Rectal smooth muscle tissue (tissue), 1 donor: ENCODE measurements at regions not wholly inside any gene's neighbourhood (a gene's known extent, or its start where the extent isn't known, plus 50 kb on each side); places are given as distances from the start of the nearest gene placed in this dataset.

Experiments
- H3K27ac ChIP-seq: one replicate; pipeline ENCODE4 v1.7.0; 2013; ENCODE audit warnings: low read depth, low read length, inconsistent platforms
- H3K27me3 ChIP-seq: one replicate; pipeline ENCODE4 v1.7.0; 2013; ENCODE audit warnings: low read length; ENCODE audit not compliant: control insufficient read depth, insufficient read depth
- H3K36me3 ChIP-seq: one replicate; pipeline ENCODE4 v1.7.0; 2013; ENCODE audit warnings: low read length; ENCODE audit not compliant: control insufficient read depth, insufficient read depth
- H3K4me1 ChIP-seq: one replicate; pipeline ENCODE4 v1.7.0; 2013; ENCODE audit warnings: low read length; ENCODE audit not compliant: control insufficient read depth, insufficient read depth
- H3K4me3 ChIP-seq: one replicate; pipeline ENCODE4 v1.7.0; 2013; ENCODE audit warnings: low read length
- H3K9ac ChIP-seq: one replicate; pipeline ENCODE4 v1.7.0; 2013; ENCODE audit warnings: low read length

DNA sequence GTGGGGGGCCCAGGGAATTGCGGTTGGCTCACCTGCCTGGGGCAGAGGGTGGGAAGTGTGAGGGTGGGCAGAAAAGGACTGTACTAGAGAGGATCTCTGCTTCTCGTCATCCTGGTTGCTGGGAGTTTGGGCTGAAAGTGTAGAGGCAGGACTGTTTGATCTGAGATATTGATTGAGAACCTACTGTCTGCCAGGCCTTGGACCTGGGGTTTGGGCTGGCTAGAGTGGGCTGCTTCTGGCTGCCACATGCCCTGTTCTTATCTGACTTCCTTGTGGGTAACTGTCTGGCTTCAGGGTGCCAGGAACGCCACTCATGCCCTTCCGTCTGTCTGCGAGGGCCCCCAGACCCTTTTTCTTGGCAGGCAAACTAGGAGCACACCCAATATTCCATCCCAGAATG lies 200.9 kb downstream of the FOXD2 start:
- no peak overlapping the region for H3K27ac ChIP-seq
- no peaks in the 10 kb centered on the region for H3K36me3 ChIP-seq
- H3K27me3 ChIP-seq = no peaks in the 10 kb centered on the region
- no peaks in the 10 kb centered on the region for H3K4me1 ChIP-seq
- H3K4me3 ChIP-seq = no peak overlapping the region
- no peak overlapping the region for H3K9ac ChIP-seq

DNA sequence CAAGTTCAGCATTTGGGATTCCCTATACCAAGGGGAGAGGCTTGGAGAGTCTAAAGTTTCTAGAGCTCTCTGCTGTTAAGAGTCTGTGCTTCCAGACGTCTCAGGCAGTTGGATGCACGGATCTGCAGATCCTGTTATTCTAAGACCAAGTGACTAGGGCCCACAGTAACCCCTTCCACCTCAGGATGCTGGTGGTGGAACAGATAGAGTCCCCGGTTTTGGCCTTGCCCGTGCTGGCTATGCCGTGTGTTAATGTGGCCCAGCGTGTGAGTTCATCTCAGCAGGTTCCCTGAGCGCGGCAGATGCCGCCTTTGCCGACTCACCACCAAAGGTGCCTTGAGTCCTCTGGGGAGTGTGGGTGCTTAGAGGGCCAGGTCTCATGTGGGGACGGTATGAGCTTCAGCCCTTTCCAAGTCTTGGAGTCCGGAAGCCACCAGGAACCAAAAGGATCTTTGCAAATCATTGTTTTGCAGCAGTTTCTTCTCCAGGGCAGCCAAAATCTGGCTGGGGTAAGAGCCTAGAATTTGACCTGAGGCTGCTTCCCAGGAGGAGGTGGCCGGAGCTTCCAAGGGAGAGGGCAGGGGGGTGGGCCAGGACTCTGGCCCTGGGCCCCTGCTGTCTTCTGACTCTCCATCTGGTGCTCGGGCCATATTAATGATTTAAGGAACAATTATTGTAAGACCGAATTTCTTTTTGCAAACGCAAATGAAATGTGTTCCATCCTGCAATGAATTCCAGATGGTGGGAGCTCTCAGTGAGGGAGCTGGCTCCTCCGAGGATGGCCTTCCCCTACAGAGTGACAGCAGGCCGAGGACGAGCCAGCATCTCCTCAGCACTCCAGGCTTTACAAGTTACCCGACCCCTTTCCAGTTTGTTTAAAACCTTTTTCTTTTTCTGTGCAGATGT lies 205.7 kb downstream of the FOXD2 start:
- H3K27ac ChIP-seq = no peak overlapping the region

DNA sequence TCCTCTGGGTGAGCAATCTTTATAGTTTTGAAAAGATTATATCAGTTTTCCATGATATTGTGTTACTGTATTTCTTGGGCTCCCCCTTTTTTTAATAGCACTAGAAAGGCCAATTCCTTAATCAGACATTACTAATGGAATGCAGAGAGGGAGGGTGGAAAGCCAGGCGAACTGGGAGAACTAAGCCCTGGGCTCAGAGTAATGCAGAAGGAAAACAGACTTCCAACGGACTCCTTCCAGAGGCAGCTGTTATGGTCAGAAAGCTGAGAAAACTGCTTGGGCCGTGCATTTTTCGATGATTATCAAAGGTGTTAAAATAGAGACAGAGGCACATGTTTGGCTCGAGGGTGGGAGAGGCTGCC lies 206.3 kb downstream of the FOXD2 start:
- Histone ChIP-seq H3K4me1 (peaks cover 3% of the 10 kb centered on the region), H3K36me3 (no peaks in the 10 kb centered on the region), H3K27me3 (peaks cover 2% of the 10 kb centered on the region), H3K4me3 (no peak overlapping the region), H3K9ac (no peak overlapping the region), H3K27ac (no peak overlapping the region)

More for the DNA sequence above, 205.7 kb downstream of the FOXD2 start:
- no peak overlapping the region for H3K9ac ChIP-seq
- H3K4me3 ChIP-seq = no peak overlapping the region
- H3K27me3 ChIP-seq = peaks cover 2% of the 10 kb centered on the region
- peaks cover 3% of the 10 kb centered on the region for H3K4me1 ChIP-seq
- H3K36me3 ChIP-seq = no peaks in the 10 kb centered on the region

DNA sequence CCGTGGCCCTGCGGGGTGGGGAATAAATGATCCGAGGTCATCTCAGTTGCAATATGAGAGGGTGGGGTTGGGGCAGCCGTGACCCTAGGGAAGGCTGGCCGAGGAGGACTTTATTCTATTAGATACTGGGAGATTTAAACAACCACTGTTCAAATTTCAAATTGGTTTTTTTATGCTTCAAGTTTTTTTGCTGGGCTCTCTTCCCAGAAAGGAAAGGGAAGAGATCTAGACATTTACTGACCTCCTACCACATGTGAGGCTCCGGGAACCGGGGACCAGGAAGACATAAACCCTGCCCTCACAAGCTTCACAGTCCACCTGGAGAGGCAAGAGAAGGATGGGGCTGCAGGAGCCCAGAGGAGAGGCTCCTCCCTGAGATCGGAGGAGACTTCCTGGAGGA lies 207.3 kb downstream of the FOXD2 start:
- Histone ChIP-seq H3K27me3 (peaks cover 2% of the 10 kb centered on the region), H3K36me3 (no peaks in the 10 kb centered on the region), H3K27ac (no peak overlapping the region)

DNA sequence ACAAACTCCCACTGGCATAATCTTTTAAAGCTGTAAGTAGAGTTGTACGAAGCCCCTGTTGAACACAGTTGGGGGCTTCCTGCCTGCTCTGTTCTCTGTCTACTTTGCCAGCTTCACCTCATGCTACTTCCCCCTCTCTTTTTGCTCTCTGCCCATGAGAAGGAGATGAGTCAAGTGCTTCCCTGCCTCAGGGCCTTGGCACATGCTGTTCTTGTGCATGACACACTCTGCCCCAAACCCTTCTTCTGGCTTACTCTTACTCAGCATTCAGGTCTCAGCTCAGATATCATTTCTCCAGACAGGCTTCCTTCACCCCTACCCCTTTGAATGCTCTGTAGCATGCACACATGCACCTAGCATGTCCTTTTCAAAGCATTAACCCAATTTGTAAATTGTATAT lies 208.8 kb downstream of the FOXD2 start:
- Histone ChIP-seq H3K4me3 (no peak overlapping the region), H3K9ac (no peak overlapping the region), H3K36me3 (no peaks in the 10 kb centered on the region), H3K27me3 (peaks cover 2% of the 10 kb centered on the region), H3K4me1 (peaks cover 3% of the 10 kb centered on the region), H3K27ac (no peak overlapping the region)

More for the DNA sequence above, 207.3 kb downstream of the FOXD2 start:
- Histone ChIP-seq H3K4me3 (no peak overlapping the region), H3K4me1 (peaks cover 3% of the 10 kb centered on the region), H3K9ac (no peak overlapping the region)

DNA sequence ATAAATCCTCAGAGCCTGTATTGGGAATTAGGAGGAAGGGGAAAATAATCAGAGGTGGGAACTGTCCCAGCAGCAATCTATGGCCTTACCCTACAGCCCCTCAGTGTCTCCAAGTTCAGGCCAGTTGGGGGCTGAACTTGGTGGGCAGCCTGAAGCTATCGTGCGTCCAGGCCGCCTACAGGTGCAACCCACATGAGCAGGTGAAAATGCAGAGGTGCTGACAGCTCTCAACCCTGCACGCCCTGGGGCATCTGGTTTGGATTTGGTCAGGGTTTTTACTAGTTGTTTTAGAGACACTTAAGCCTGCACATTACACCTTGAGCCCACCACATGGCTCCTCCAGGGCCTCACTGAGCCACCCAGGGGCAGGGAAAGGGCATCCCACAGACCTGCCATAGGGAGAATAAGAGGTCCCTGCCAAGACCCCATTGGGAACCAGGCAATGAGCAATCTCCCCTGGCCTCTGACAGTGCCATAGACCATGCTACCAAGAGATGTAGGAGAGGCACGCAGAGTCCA lies 209.5 kb downstream of the FOXD2 start:
- Histone ChIP-seq H3K9ac (no peak overlapping the region), H3K27ac (no peak overlapping the region), H3K4me1 (peaks cover 3% of the 10 kb centered on the region), H3K27me3 (peaks cover 2% of the 10 kb centered on the region), H3K4me3 (no peak overlapping the region), H3K36me3 (no peaks in the 10 kb centered on the region)

DNA sequence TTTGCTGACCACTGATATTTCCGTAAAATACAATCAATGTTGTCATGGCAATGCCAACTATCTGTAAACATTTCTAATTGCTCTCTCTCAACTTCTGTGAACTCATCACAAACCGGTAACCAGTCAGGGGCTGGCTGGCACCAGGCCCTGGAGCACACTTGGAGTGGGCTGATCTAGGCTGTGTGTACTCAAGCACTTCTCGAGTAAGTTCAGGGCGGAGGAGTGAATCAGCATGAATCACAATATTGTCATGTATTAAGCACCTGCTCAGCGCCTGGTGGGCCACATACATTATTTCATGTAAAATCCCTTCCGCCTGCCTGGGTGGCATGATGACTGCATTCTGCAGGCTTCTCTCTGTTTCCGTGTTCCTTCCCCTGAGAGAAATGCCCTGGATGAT lies 212.4 kb downstream of the FOXD2 start:
- no peaks in the 10 kb centered on the region for H3K36me3 ChIP-seq
- peaks cover 2% of the 10 kb centered on the region for H3K27me3 ChIP-seq
- no peak overlapping the region for H3K27ac ChIP-seq
- no peak overlapping the region for H3K4me3 ChIP-seq
- peaks cover 3% of the 10 kb centered on the region for H3K4me1 ChIP-seq
- H3K9ac ChIP-seq = no peak overlapping the region

DNA sequence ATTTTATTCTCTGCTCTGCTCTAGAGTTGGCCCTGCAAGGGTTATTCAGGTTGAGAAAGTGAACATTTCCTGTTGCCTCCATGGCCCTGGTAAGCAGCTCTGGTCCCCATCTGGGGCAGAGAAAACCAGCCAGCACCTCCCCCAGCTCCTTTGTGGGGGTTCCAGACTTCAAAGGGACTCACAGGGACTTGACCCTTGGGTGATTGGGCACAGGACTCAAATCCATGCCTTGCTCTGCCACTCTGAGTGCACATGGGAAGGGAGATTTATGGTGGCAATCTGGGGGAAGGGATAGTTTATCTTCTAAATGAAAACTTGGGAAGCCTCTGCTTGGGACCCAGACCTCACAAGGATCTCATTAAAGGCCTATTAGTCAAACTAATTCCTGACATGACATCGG lies 212.8 kb downstream of the FOXD2 start:
- Histone ChIP-seq H3K36me3 (no peaks in the 10 kb centered on the region), H3K27ac (no peak overlapping the region), H3K27me3 (peaks cover 2% of the 10 kb centered on the region), H3K4me1 (no peaks in the 10 kb centered on the region), H3K4me3 (no peak overlapping the region), H3K9ac (no peak overlapping the region)

DNA sequence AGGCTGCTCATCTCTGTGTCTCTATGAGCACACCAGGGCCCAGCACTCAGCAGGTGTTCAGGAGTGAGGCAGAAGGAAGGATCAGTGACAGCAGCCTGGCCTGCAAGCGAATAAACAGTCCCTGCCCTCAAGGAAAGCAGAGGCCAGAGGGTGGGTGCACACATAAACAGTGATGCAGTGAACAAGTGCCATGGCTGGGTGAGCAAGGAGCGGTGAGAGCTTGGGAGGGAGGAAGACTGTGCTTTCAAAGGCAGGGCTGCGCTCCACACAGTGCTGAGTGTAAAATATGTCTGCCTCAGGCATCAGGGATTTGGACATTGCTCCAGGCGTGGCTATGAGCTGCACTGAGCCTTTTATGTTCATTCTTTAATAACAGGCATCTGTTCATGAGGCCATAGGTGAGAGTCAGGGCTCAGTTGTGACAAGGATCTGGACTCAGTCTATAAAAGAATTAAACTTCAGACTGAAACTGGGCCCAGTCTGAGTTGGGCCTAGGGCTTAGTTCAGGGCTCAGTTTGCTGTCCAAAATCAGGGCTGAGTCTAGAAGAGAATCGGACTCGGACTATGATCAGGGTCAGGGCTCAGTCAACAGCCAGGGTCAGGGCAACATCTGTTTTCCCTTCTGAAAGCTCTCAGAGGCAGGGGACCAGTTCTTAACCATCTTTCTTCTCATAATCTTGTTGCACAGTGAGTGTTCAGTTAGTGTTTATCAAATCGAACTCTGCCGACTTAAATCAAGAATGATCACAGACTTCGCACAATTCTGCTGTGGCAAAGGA lies 213.7 kb downstream of the FOXD2 start:
- Histone ChIP-seq H3K36me3 (no peaks in the 10 kb centered on the region), H3K4me3 (no peak overlapping the region), H3K4me1 (no peaks in the 10 kb centered on the region), H3K27ac (no peak overlapping the region), H3K9ac (no peak overlapping the region), H3K27me3 (peaks cover 2% of the 10 kb centered on the region)

DNA sequence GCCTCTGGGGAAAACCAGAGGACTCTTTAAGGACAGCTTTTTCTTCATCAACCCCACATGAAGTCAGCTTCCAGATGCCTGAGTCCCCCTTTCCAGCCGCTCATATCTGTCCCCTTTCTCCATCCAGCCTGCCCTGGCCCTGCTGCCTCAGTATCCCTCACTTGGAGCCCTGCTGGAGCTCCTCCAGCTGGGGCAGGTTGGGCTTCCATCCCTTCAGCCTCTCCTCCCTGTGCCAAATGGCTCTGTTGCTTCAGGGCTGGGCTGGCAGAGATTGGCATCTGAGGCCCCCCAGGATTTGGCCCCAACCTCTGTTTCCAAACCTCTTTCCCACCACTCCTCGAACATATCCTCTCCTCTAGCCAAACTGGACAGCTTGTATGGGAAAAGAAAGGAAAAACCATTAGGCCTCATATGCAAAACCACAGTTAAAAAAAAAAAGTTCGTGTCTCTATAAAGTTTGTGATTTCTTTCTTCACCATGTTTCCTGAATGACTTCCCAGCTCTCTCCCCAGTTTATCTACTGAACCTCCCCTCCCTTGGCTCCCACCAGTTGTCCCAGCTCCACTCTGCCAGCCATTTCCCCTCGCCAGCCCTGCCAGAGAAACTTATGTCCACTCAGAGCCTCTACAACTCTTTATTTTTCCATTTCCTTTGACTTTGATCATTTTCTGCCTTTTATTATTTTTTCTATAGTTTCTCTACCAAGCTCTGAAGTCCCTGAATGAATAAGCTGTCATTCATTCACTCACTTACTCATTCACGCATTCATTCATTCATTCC lies 217.9 kb downstream of the FOXD2 start:
- H3K4me1 ChIP-seq = no peaks in the 10 kb centered on the region
- no peak overlapping the region for H3K27ac ChIP-seq
- no peaks in the 10 kb centered on the region for H3K36me3 ChIP-seq

DNA sequence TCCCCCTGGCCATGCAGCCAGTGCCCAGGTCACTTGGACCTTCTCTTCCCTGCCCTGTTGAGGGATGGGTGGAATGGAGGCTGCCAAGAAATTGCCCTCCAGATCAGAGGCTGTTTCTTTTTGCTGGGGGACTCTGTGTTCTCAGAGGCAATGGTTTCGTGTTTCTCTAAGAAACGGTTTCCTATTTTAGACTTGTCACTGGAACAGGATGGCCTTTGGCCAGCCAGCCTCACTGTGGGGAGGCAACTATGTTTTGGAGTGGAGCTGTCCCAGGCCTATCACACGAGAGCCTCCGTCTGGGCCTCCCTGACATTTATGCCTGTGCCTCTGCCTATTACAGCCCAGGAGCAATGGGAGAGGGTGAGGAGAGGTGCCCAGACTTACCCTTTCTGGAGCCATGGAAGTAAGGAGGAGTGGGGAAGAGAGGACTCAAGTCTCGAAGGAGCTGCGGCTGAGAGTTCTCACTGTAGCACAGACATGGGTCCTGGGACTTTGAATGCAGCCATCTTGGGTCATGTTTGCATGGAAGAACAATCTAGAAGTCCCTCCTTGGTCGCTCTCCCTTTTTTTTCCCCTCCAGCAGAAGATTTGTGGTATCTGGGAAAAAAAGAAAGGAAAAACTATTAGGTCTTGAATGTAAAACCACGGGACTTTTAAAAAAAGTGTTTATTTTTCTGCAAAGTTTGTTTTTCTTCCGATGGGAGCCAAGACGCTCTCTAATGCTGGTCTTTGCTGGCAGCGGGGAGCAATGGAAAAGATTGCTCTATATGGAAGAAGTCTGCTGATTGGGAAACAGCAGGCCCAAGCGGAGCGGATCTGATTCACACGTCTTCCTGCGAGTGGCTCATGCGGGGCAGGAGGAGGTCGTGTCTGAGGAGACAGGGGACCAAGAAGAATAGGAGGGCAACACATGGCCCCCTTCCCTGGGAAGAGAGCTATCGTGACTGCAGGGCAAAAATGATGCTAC lies 219.2 kb downstream of the FOXD2 start:
- Histone ChIP-seq H3K36me3 (no peaks in the 10 kb centered on the region), H3K27me3 (no peaks in the 10 kb centered on the region), H3K27ac (no peak overlapping the region), H3K4me1 (no peaks in the 10 kb centered on the region), H3K9ac (no peak overlapping the region), H3K4me3 (no peak overlapping the region)

More for the DNA sequence above, 217.9 kb downstream of the FOXD2 start:
- Histone ChIP-seq H3K9ac (no peak overlapping the region), H3K4me3 (no peak overlapping the region), H3K27me3 (no peaks in the 10 kb centered on the region)
